GM23248 (cell line): ENCODE measurements at regions not wholly inside any gene's neighbourhood (a gene's known extent, or its start where the extent isn't known, plus 50 kb on each side); places are given as distances from the start of the nearest gene placed in this dataset.

Source experiments
- DNase-seq: peaks from one replicate; pipeline ENCODE4 v3.0.0-alpha.2; 2015
- H2AFZ ChIP-seq: fragments of 200-600 bp; sonication (generic); 2 replicates; pipeline ENCODE4 v1.6.1; 2016; ENCODE audit warnings: antibody characterized with exemption
- H3F3A ChIP-seq: fragments of 200-600 bp; sonication (generic); 2 replicates; pipeline ENCODE4 v1.6.1; 2016; ENCODE audit warnings: mild to moderate bottlenecking, antibody characterized with exemption, mixed run types; ENCODE audit not compliant: insufficient read depth
- H3K27ac ChIP-seq: fragments of 200-600 bp; sonication (generic); 2 replicates; pipeline ENCODE4 v1.5.1; 2016; ENCODE audit warnings: mild to moderate bottlenecking
- H3K27me3 ChIP-seq: fragments of 200-600 bp; sonication (generic); replicated peaks from 2 replicates; pipeline ENCODE4 v1.6.1; 2016; ENCODE audit warnings: mild to moderate bottlenecking; ENCODE audit not compliant: insufficient read depth
- H3K36me3 ChIP-seq: fragments of 200-600 bp; sonication (generic); 2 replicates; pipeline ENCODE4 v1.6.1; 2016; ENCODE audit warnings: low read depth, mild to moderate bottlenecking
- H3K4me1 ChIP-seq: fragments of 200-600 bp; sonication (generic); 2 replicates; pipeline ENCODE4 v1.6.1; 2016; ENCODE audit warnings: mild to moderate bottlenecking; ENCODE audit not compliant: insufficient read depth
- H3K4me2 ChIP-seq: fragments of 200-600 bp; sonication (generic); one replicate; pipeline ENCODE4 v1.6.1; 2016; ENCODE audit warnings: mild to moderate bottlenecking; ENCODE audit not compliant: unreplicated experiment
- H3K4me3 ChIP-seq: fragments of 200-600 bp; sonication (generic); 2 replicates; pipeline ENCODE4 v1.5.1; 2016; ENCODE audit warnings: mild to moderate bottlenecking
- H3K79me2 ChIP-seq: fragments of 200-600 bp; sonication (generic); 2 replicates; pipeline ENCODE4 v1.6.1; 2016; ENCODE audit warnings: mild to moderate bottlenecking; ENCODE audit not compliant: insufficient read depth
- H3K9ac ChIP-seq: fragments of 200-600 bp; sonication (generic); 2 replicates; pipeline ENCODE4 v1.6.1; 2016; ENCODE audit warnings: mild to moderate bottlenecking
- H3K9me2 ChIP-seq: fragments of 200-600 bp; sonication (generic); 2 replicates; pipeline ENCODE4 v1.6.1; 2016; ENCODE audit warnings: mixed run types, mild to moderate bottlenecking, moderate library complexity; ENCODE audit not compliant: insufficient read depth
- H3K9me3 ChIP-seq: fragments of 200-600 bp; sonication (generic); one replicate; pipeline ENCODE4 v1.6.1; 2017; ENCODE audit warnings: low read depth
- H4K20me1 ChIP-seq: fragments of 200-600 bp; sonication (generic); 2 replicates; pipeline ENCODE4 v1.6.0; 2016; ENCODE audit not compliant: insufficient read depth
- EZH2 ChIP-seq: fragments of 200-600 bp; sonication (generic); IDR thresholded peaks from 2 replicates; pipeline ENCODE4 v1.6.1; 2018; ENCODE audit warnings: antibody characterized with exemption, mild to moderate bottlenecking; ENCODE audit not compliant: insufficient read depth, poor library complexity, severe bottlenecking
- EZH2phosphoT487 ChIP-seq: fragments of 200-600 bp; sonication (generic); IDR thresholded peaks from 2 replicates; pipeline ENCODE4 v1.6.1; 2018; ENCODE audit warnings: antibody characterized with exemption, moderate library complexity, mild to moderate bottlenecking, low read depth; ENCODE audit not compliant: insufficient read depth
- WGBS, 2 experiments: methylation state at CpG; one replicate each; pipeline ENCODE4 v1.1.6; 2015 to 2017; ENCODE audit warnings: low lambda C conversion rate in 2 of 2, low coverage in 1 of 2; ENCODE audit errors: missing lambda C conversion rate in 2 of 2; 5-methylcytosine and 5-hydroxymethylcytosine counted together
- in situ Hi-C: fragments of 300-500 bp; cut with MboI; formaldehyde crosslinking; loops from 2 replicates; pipeline ENCODE4 v1.15.0; 2020

GRCh38 chr20:19012676-19013075 is 199.1 kb downstream of the SCP2D1 start:
- peak; percentile 54 for DNase-seq
- WGBS, 2 experiments, result 30 to 36% methylated on average over 7 of the region's 7 CpGs
- no peaks in the 10 kb centered on the region for H3K9me3 ChIP-seq

GRCh38 chr20:19013907-19014306 is 198.5 kb upstream of the SLC24A3 start:
- Histone ChIP-seq H4K20me1 (no peaks in the 10 kb centered on the region), H3K27me3 (no peaks in the 10 kb centered on the region), H3K27ac (no peak overlapping the region), H3K9ac (no peak overlapping the region), H3F3A (no peaks in the 10 kb centered on the region), H3K4me1 (no peaks in the 10 kb centered on the region), H3K9me2 (no peaks in the 10 kb centered on the region), H3K4me2 (no peak overlapping the region), H3K4me3 (no peak overlapping the region), H3K36me3 (no peaks in the 10 kb centered on the region), H2AFZ (no peak overlapping the region), H3K9me3 (no peaks in the 10 kb centered on the region), H3K79me2 (no peaks in the 10 kb centered on the region)
- in situ Hi-C loops, result no loop called here
- TF ChIP-seq EZH2phosphoT487, result no peak
- TF ChIP-seq EZH2, result no peak
- 19 to 24% methylated on average over 2 of the region's 2 CpGs for WGBS, 2 experiments
- no peak for DNase-seq

More at GRCh38 chr20:19012676-19013075, 199.1 kb downstream of the SCP2D1 start:
- TF ChIP-seq EZH2 (no peak), EZH2phosphoT487 (no peak)
- Histone ChIP-seq H3F3A (no peaks in the 10 kb centered on the region), H3K79me2 (no peaks in the 10 kb centered on the region), H3K4me1 (no peaks in the 10 kb centered on the region), H3K27ac (no peak overlapping the region), H3K4me2 (no peak overlapping the region), H3K27me3 (no peaks in the 10 kb centered on the region), H3K9ac (no peak overlapping the region), H2AFZ (no peak overlapping the region), H4K20me1 (no peaks in the 10 kb centered on the region), H3K9me2 (no peaks in the 10 kb centered on the region), H3K36me3 (no peaks in the 10 kb centered on the region), H3K4me3 (no peak overlapping the region)
- in situ Hi-C loops, result no loop called here

GRCh38 chr20:19015351-19016139 is 196.9 kb upstream of the SLC24A3 start:
- no peaks in the 10 kb centered on the region for H3K9me3 ChIP-seq
- no peak for DNase-seq
- H2AFZ ChIP-seq, result no peak overlapping the region
- in situ Hi-C loops, result no loop called here
- H3K9me2 ChIP-seq, result no peaks in the 10 kb centered on the region
- TF ChIP-seq EZH2, result no peak
- no peak for TF ChIP-seq EZH2phosphoT487
- H3K36me3 ChIP-seq, result no peaks in the 10 kb centered on the region
- no peaks in the 10 kb centered on the region for H3K27me3 ChIP-seq
- no peaks in the 10 kb centered on the region for H3F3A ChIP-seq
- H4K20me1 ChIP-seq, result no peaks in the 10 kb centered on the region
- no peak overlapping the region for H3K27ac ChIP-seq
- no peaks in the 10 kb centered on the region for H3K79me2 ChIP-seq
- 1 to 5% methylated on average over 11 of the region's 11 CpGs for WGBS, 2 experiments
- H3K4me2 ChIP-seq, result no peak overlapping the region
- no peak overlapping the region for H3K4me3 ChIP-seq
- H3K4me1 ChIP-seq, result no peaks in the 10 kb centered on the region
- H3K9ac ChIP-seq, result no peak overlapping the region

- Histone ChIP-seq H3K27me3 (no peaks in the 10 kb centered on the region), H3K79me2 (no peaks in the 10 kb centered on the region), H3K9ac (no peak overlapping the region), H3K4me2 (no peak overlapping the region), H3K36me3 (no peaks in the 10 kb centered on the region), H3K4me1 (no peaks in the 10 kb centered on the region), H3F3A (no peaks in the 10 kb centered on the region), H3K9me2 (no peaks in the 10 kb centered on the region), H3K4me3 (no peak overlapping the region), H2AFZ (no peak overlapping the region), H3K27ac (no peak overlapping the region), H4K20me1 (no peaks in the 10 kb centered on the region), H3K9me3 (no peaks in the 10 kb centered on the region)
- DNase-seq, result no peak
- 43 to 46% methylated on average over 7 of the region's 7 CpGs for WGBS, 2 experiments
- in situ Hi-C loops, result no loop called here
- no peak for TF ChIP-seq EZH2phosphoT487
- no peak for TF ChIP-seq EZH2
Measured at GRCh38 chr20:19016140-19016497, 196.3 kb upstream of the SLC24A3 start.
